GM12878 (cell line): ENCODE measurements at regions not wholly inside any gene's neighbourhood (a gene's known extent, or its start where the extent isn't known, plus 50 kb on each side); places are given as distances from the start of the nearest gene placed in this dataset.

Source experiments
- ATAC-seq: fragments of 200-7000 bp; cut with Tn5 transposase; 3 replicates; pipeline ENCODE4 v1.9.1; 2020; ENCODE audit warnings: mild to moderate bottlenecking, moderate library complexity
- BruUV-seq: library from RNA; stranded (reverse); fragments of 400-500 nt; replicated peaks from 2 replicates; lab custom pipeline; 2021; lab: Mats Ljungman, UMichigan
- CTCF ChIA-PET: fragments of 300-600 bp; sonication (Branson Sonifier 250); formaldehyde crosslinking; extraction: SDS; loops from one replicate; lab custom pipeline; 2021; ENCODE audit warnings: inconsistent platforms; lab: Yijun Ruan, JAX
- POLR2A ChIA-PET: fragments of 350-600 bp; formaldehyde crosslinking; extraction: SDS; loops from one replicate; lab custom pipeline; 2021; ENCODE audit warnings: inconsistent platforms; lab: Charles Lee
- RAD21 ChIA-PET: fragments of 300-600 bp; sonication (Branson Sonifier 250); formaldehyde crosslinking; loops from one replicate; lab custom pipeline; 2023; ENCODE audit warnings: antibody characterized with exemption; ENCODE audit not compliant: unreplicated experiment; lab: Charles Lee
- SMC1A ChIA-PET: fragments of 300-600 bp; sonication (Branson Sonifier 250); formaldehyde crosslinking; loops from one replicate; lab custom pipeline; 2023; ENCODE audit not compliant: unreplicated experiment, uncharacterized antibody; lab: Charles Lee
- DNase-seq: peaks from one replicate; pipeline ENCODE4 v3.0.0-alpha.2; 2011; ENCODE audit warnings: low read depth, low spot score
- FAIRE-seq: peaks from 3 replicates; lab custom pipeline; 2011; peaks lifted over from hg19 to GRCh38; lab: Jason Lieb, UNC
- H2AFZ ChIP-seq: 2 replicates; pipeline ENCODE4 v1.6.0; 2011; ENCODE audit warnings: low read depth, low read length, control low read depth; ENCODE audit not compliant: control insufficient read depth
- H3K27ac ChIP-seq: 2 replicates; pipeline ENCODE4 v1.5.1; 2011; ENCODE audit warnings: control low read depth; ENCODE audit not compliant: control insufficient read depth, insufficient read depth
- H3K27me3 ChIP-seq, 2 experiments: replicated peaks in 1 of 2; 2 replicates each; pipeline versions ENCODE4 v1.6.0 to v1.6.1; 2011; ENCODE audit warnings: low read length in 1 of 2; ENCODE audit not compliant: control insufficient read depth in 2 of 2, insufficient read depth in 2 of 2
- H3K36me3 ChIP-seq, 2 experiments: 2 replicates each; pipeline ENCODE4 v1.5.1; 2011; ENCODE audit warnings: low read length in 1 of 2; ENCODE audit not compliant: control insufficient read depth in 2 of 2, insufficient read depth in 2 of 2
- H3K4me1 ChIP-seq: 2 replicates; pipeline ENCODE4 v1.6.1; 2011; ENCODE audit warnings: mild to moderate bottlenecking, low read length, moderate library complexity, mixed read lengths; ENCODE audit not compliant: control insufficient read depth, insufficient read depth
- H3K4me2 ChIP-seq: 2 replicates; pipeline ENCODE4 v1.6.0; 2011; ENCODE audit warnings: control low read depth; ENCODE audit not compliant: control insufficient read depth, insufficient read depth
- H3K4me3 ChIP-seq: fragments of 200-600 bp; sonication (generic); 2 replicates; pipeline ENCODE4 v1.5.1; 2016
- H3K79me2 ChIP-seq: 2 replicates; pipeline ENCODE4 v1.6.0; 2011; ENCODE audit warnings: low read length; ENCODE audit not compliant: control insufficient read depth, insufficient read depth
- H3K9ac ChIP-seq: 2 replicates; pipeline ENCODE4 v1.8.0; 2011; ENCODE audit warnings: low read length, control low read depth, mixed read lengths; ENCODE audit not compliant: control insufficient read depth, insufficient read depth
- H3K9me3 ChIP-seq: replicated peaks from 3 replicates; pipeline ENCODE4 v1.5.1; 2011; ENCODE audit warnings: mild to moderate bottlenecking, low read length; ENCODE audit not compliant: control insufficient read depth, insufficient read depth
- H4K20me1 ChIP-seq: 2 replicates; pipeline ENCODE4 v1.6.0; 2011; ENCODE audit not compliant: control insufficient read depth, insufficient read depth
- BMI1 ChIP-seq: fragments of 450-650 bp; IDR thresholded peaks from 2 replicates; pipeline ENCODE4 v1.6.1; 2016; ENCODE audit warnings: mild to moderate bottlenecking, moderate library complexity, borderline replicate concordance
- LARP7 ChIP-seq: fragments of 450-650 bp; IDR thresholded peaks from 2 replicates; pipeline ENCODE4 v1.6.1; 2017; ENCODE audit warnings: mild to moderate bottlenecking
- NBN ChIP-seq: fragments of 450-650 bp; IDR thresholded peaks from 2 replicates; pipeline ENCODE4 v1.6.1; 2016
- RELA ChIP-seq: fragments of 450-650 bp; IDR thresholded peaks from 2 replicates; pipeline ENCODE4 v1.8.0; 2014; ENCODE audit warnings: borderline replicate concordance; ENCODE audit not compliant: partially characterized antibody
- SKIL ChIP-seq: fragments of 450-650 bp; IDR thresholded peaks from 2 replicates; pipeline ENCODE4 v1.6.1; 2017; ENCODE audit warnings: mild to moderate bottlenecking, low read depth, inconsistent platforms; ENCODE audit not compliant: poor library complexity, severe bottlenecking
- ZBTB33 ChIP-seq: fragments of 450-650 bp; IDR thresholded peaks from 2 replicates; pipeline ENCODE4 v1.6.1; 2017; ENCODE audit warnings: mild to moderate bottlenecking
- WGBS: methylation state at CpG from one replicate; pipeline ENCODE4 v1.1.6; 2016; ENCODE audit warnings: low lambda C conversion rate; ENCODE audit not compliant: insufficient replicate concordance, insufficient coverage; ENCODE audit errors: missing lambda C conversion rate; 5-methylcytosine and 5-hydroxymethylcytosine counted together
- in situ Hi-C: fragments of 300-500 bp; cut with MboI; formaldehyde crosslinking; loops from 9 replicates; pipeline ENCODE4 v1.14.3; 2018; ENCODE audit warnings: mixed read lengths
- intact Hi-C: fragments of 100-400 bp; cut with micrococcal nuclease; formaldehyde crosslinking; loops from one replicate; pipeline ENCODE4 v1.14.2; 2022; ENCODE audit not compliant: unreplicated experiment

DNA sequence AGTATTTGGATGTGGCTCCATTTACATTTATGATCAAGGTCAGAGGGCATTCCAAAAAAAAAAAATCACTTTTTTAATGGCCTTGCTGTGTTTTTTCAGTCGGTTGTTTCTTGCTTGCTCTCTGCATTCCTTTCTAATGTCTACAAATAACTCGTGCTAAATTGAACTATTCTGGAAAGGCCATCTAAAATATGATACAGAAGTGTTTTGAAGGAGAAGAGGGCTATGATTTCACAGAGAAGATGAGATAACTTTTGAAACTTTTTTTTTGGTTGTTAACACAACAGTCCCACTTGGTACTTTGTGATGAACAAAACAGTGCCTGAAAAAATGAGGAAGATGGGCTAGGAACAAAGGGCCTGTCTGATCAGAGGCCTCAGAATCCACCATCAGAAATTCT, 156.1 kb upstream of the SMLR1 start:
- POLR2A ChIA-PET = no interaction called here
- RAD21 ChIA-PET = no interaction called here
- no peaks in the 10 kb centered on the region for H3K79me2 ChIP-seq
- BruUV-seq = no TSS peak
- no peak overlapping the region for H3K27ac ChIP-seq
- no peaks in the 10 kb centered on the region for H3K36me3 ChIP-seq
- in situ Hi-C loops = no loop called here
- WGBS = 23% methylated on average over 2 of the region's 2 CpGs
- TF ChIP-seq ZBTB33 = no peak
- TF ChIP-seq SKIL = no peak
- TF ChIP-seq, all 136 proteins: peak for 0
- Histone ChIP-seq H3K9me3 (no peaks in the 10 kb centered on the region; the same call in 2 of the 3 replicates), H2AFZ (no peak overlapping the region), H3K4me2 (no peak overlapping the region), H4K20me1 (no peaks in the 10 kb centered on the region), H3K4me1 (no peaks in the 10 kb centered on the region), H3K9ac (no peak overlapping the region), H3K27me3 (no peaks in the 10 kb centered on the region), H3K4me3 (no peak overlapping the region)
- ATAC-seq (no peak), DNase-seq (no peak), FAIRE-seq (no peak)
- ChIA-PET SMC1A (no interaction called here), CTCF (no interaction called here)
- intact Hi-C loops = no loop called here

DNA sequence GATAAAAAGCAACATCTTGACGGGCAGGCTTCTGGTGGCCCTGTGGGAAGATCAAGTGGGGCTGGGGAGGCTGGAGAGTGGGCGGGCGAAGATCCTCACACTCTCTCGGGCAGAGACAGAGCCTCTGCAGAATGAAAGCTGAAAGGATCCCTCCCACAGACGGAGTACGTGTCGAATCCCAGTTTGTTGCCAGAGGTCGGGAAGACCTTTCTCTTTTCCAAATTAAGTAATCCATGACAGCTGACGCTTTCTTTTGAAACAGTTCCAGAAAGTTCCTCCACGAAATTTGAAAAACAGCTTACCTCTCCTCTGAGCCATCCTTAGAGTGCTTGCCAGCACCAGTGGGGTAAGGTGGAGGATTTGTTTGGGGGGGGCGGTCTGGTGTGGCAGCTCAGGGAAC, 155.6 kb upstream of the SMLR1 start:
- Histone ChIP-seq H2AFZ (no peak overlapping the region), H3K9me3 (no peaks in the 10 kb centered on the region; the same call in 2 of the 3 replicates), H3K9ac (no peak overlapping the region), H3K27me3 (no peaks in the 10 kb centered on the region), H3K4me3 (no peak overlapping the region), H3K4me2 (no peak overlapping the region), H4K20me1 (no peaks in the 10 kb centered on the region), H3K27ac (no peak overlapping the region), H3K4me1 (no peaks in the 10 kb centered on the region), H3K36me3 (no peaks in the 10 kb centered on the region), H3K79me2 (no peaks in the 10 kb centered on the region)
- intact Hi-C loops (no loop called here), in situ Hi-C loops (no loop called here)
- ATAC-seq = no peak
- no peak for DNase-seq
- ChIA-PET RAD21 (no interaction called here), CTCF (interaction anchor here (1.1 kb wide), 1 partner anchor 349 kb away, joined by 3 read pairs; no protein-coding TSS in a partner anchor), POLR2A (no interaction called here), SMC1A (interaction anchor here (1.2 kb wide), 1 partner anchor 26 kb away, joined by 4 read pairs; no protein-coding TSS in a partner anchor)
- BruUV-seq = no TSS peak
- no peak for FAIRE-seq
- 36% methylated on average over 11 of the region's 11 CpGs for WGBS
- no peak for TF ChIP-seq RELA
- TF ChIP-seq SKIL = no peak
- TF ChIP-seq NBN = no peak
- no peak for TF ChIP-seq BMI1
- TF ChIP-seq LARP7 = no peak
